ENCODE measurements at regions not wholly inside any gene's neighbourhood (a gene's known extent, or its start where the extent isn't known, plus 50 kb on each side); places are given as distances from the start of the nearest gene placed in this dataset.

- no peak overlapping the region for H3K4me3 ChIP-seq (ENCODE audit: extremely low read depth, insufficient read depth, low read length, poor library complexity, severe bottlenecking)
- H3K4me1 ChIP-seq (ENCODE audit: control insufficient read depth, insufficient read depth, low read length, poor library complexity, severe bottlenecking): no peaks in the 10 kb centered on the region
- H3K9me3 ChIP-seq (ENCODE audit: control insufficient read depth, low read length): no peaks in the 10 kb centered on the region
- H3K36me3 ChIP-seq (ENCODE audit: control insufficient read depth, insufficient read depth, low read length): no peaks in the 10 kb centered on the region
- H3K27ac ChIP-seq (ENCODE audit: low read depth, low read length, severe bottlenecking): no peak overlapping the region
- WGBS, 2 experiments (ENCODE audit: insufficient coverage in 2 of 2): 83 to 89% methylated on average over 2 to 7 of the region's 9 CpGs
Measured at GRCh38 chr10:10774416-10774815, 243.3 kb upstream of the CELF2 start.

- Histone ChIP-seq H3K9me3 (ENCODE audit: control insufficient read depth, low read length) (no peaks in the 10 kb centered on the region), H3K36me3 (ENCODE audit: control insufficient read depth, insufficient read depth, low read length) (no peaks in the 10 kb centered on the region), H3K27ac (ENCODE audit: low read depth, low read length, severe bottlenecking) (no peak overlapping the region), H3K4me3 (ENCODE audit: extremely low read depth, insufficient read depth, low read length, poor library complexity, severe bottlenecking) (no peak overlapping the region), H3K4me1 (ENCODE audit: control insufficient read depth, insufficient read depth, low read length, poor library complexity, severe bottlenecking) (no peaks in the 10 kb centered on the region)
- WGBS, 2 experiments (ENCODE audit: insufficient coverage in 2 of 2): 92 to 93% methylated on average over 3 to 9 of the region's 9 CpGs
Measured at GRCh38 chr10:10776363-10776762, 241.3 kb upstream of the CELF2 start.

- whole genome bisulfite sequencing, 2 experiments (ENCODE audit: insufficient coverage in 2 of 2): 95% methylated on average over 5 of the region's 5 CpGs
- H3K9me3 ChIP-seq (ENCODE audit: control insufficient read depth, low read length): no peaks in the 10 kb centered on the region
- no peaks in the 10 kb centered on the region for H3K36me3 ChIP-seq (ENCODE audit: control insufficient read depth, insufficient read depth, low read length)
- no peaks in the 10 kb centered on the region for H3K4me1 ChIP-seq (ENCODE audit: control insufficient read depth, insufficient read depth, low read length, poor library complexity, severe bottlenecking)
- H3K4me3 ChIP-seq (ENCODE audit: extremely low read depth, insufficient read depth, low read length, poor library complexity, severe bottlenecking): no peak overlapping the region
- no peak overlapping the region for H3K27ac ChIP-seq (ENCODE audit: low read depth, low read length, severe bottlenecking)
Measured at GRCh38 chr10:10777279-10777678, 240.4 kb upstream of the CELF2 start.

GRCh38 chr10:10777723-10778122 lies 239.9 kb upstream of the CELF2 start:
- 93 to 95% methylated on average over 4 to 5 of the region's 5 CpGs for WGBS, 2 experiments (ENCODE audit: insufficient coverage in 2 of 2)
- no peaks in the 10 kb centered on the region for H3K36me3 ChIP-seq (ENCODE audit: control insufficient read depth, insufficient read depth, low read length)

GRCh38 chr10:10778959-10779358 lies 238.7 kb upstream of the CELF2 start:
- no peak overlapping the region for H3K4me3 ChIP-seq (ENCODE audit: extremely low read depth, insufficient read depth, low read length, poor library complexity, severe bottlenecking)
- H3K4me1 ChIP-seq (ENCODE audit: control insufficient read depth, insufficient read depth, low read length, poor library complexity, severe bottlenecking): no peaks in the 10 kb centered on the region
- no peaks in the 10 kb centered on the region for H3K9me3 ChIP-seq (ENCODE audit: control insufficient read depth, low read length)
- no peak overlapping the region for H3K27ac ChIP-seq (ENCODE audit: low read depth, low read length, severe bottlenecking)
- peaks cover 2% of the 10 kb centered on the region for H3K36me3 ChIP-seq (ENCODE audit: control insufficient read depth, insufficient read depth, low read length)
- 50 to 77% methylated on average over 2 of the region's 2 CpGs for WGBS, 2 experiments (ENCODE audit: insufficient coverage in 2 of 2)

More at GRCh38 chr10:10777723-10778122, 239.9 kb upstream of the CELF2 start:
- Histone ChIP-seq H3K9me3 (ENCODE audit: control insufficient read depth, low read length) (no peaks in the 10 kb centered on the region), H3K27ac (ENCODE audit: low read depth, low read length, severe bottlenecking) (no peak overlapping the region), H3K4me1 (ENCODE audit: control insufficient read depth, insufficient read depth, low read length, poor library complexity, severe bottlenecking) (no peaks in the 10 kb centered on the region), H3K4me3 (ENCODE audit: extremely low read depth, insufficient read depth, low read length, poor library complexity, severe bottlenecking) (no peak overlapping the region)

DNA sequence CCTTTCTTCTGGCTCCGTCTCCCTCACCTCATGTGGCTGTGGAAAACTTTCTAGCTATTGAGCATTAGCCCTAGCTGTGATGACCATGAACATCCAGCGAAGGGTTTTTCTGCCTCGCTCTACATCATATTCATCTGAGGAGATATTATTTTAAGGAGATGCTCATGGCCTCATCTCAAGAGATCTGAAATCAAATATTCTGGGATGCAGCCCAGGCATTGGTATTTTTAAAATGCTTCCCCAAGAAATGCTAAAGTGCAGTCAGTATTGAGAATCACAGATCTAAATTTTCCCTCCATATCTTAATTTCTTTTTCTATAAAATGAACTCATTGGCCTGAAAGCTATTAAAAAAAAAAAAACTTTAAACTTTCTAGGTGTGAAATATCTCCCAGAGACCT lies 238.2 kb upstream of the CELF2 start:
- WGBS, 2 experiments (ENCODE audit: insufficient coverage in 2 of 2): 93% methylated on average over 3 of the region's 3 CpGs; no CpG with 5 or more reads in 1 of the 2 experiments
- no peaks in the 10 kb centered on the region for H3K4me1 ChIP-seq (ENCODE audit: control insufficient read depth, insufficient read depth, low read length, poor library complexity, severe bottlenecking)
- peaks cover 4% of the 10 kb centered on the region for H3K9me3 ChIP-seq (ENCODE audit: control insufficient read depth, low read length)
- H3K4me3 ChIP-seq (ENCODE audit: extremely low read depth, insufficient read depth, low read length, poor library complexity, severe bottlenecking): no peak overlapping the region
- no peak overlapping the region for H3K27ac ChIP-seq (ENCODE audit: low read depth, low read length, severe bottlenecking)
- H3K36me3 ChIP-seq (ENCODE audit: control insufficient read depth, insufficient read depth, low read length): peaks cover 7% of the 10 kb centered on the region

- peaks cover 9% of the 10 kb centered on the region for H3K36me3 ChIP-seq (ENCODE audit: control insufficient read depth, insufficient read depth, low read length)
- no CpG with 5 or more reads among the region's 3 CpGs for WGBS, 2 experiments (ENCODE audit: insufficient coverage in 2 of 2)
Measured at GRCh38 chr10:10780746-10781145, 236.9 kb upstream of the CELF2 start.

DNA sequence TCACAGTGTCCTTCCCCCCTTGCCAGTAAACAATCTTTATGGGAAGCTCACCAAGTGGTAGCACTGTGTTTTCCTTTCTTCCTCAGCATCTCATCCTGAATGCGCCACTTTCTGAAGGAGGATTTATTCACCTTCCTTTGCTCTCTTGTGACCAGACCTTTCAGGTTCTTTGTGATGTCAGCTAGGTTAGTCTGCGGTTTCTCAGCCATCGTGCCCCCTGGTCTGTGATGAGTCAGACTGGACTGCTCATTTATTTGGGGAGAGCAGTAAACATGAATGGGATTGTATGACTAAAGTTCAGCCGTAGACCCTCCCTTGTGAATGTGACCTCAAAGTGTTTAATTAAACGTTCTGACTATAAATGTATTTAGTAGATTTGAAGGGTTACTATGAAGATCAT lies 235.1 kb upstream of the CELF2 start:
- WGBS, 2 experiments (ENCODE audit: insufficient coverage in 2 of 2): 90 to 100% methylated on average over 2 to 5 of the region's 5 CpGs
- no peak overlapping the region for H3K27ac ChIP-seq (ENCODE audit: low read depth, low read length, severe bottlenecking)
- no peaks in the 10 kb centered on the region for H3K4me1 ChIP-seq (ENCODE audit: control insufficient read depth, insufficient read depth, low read length, poor library complexity, severe bottlenecking)

More at GRCh38 chr10:10780746-10781145, 236.9 kb upstream of the CELF2 start:
- Histone ChIP-seq H3K27ac (ENCODE audit: low read depth, low read length, severe bottlenecking) (no peak overlapping the region), H3K4me1 (ENCODE audit: control insufficient read depth, insufficient read depth, low read length, poor library complexity, severe bottlenecking) (no peaks in the 10 kb centered on the region), H3K4me3 (ENCODE audit: extremely low read depth, insufficient read depth, low read length, poor library complexity, severe bottlenecking) (no peak overlapping the region), H3K9me3 (ENCODE audit: control insufficient read depth, low read length) (peaks cover 6% of the 10 kb centered on the region)

DNA sequence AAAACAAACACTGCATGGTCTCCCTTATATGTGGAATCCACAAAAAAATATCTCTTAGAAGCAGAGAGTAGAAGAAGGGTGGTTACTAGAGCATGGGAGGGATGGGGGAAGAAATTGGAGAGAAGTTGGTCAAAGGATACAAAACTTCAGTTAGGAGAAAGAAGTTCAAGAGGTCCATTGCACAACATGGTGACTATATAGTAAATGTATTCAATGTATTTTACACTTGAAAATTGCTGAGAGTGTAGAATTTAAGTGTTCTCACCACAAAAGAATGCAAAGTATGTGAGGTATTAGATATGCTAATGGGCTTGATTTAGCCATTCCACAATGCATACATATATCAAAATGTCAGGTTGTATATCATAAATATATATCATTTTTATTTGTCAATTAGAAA lies 232.0 kb upstream of the CELF2 start:
- H3K27ac ChIP-seq (ENCODE audit: low read depth, low read length, severe bottlenecking): no peak overlapping the region
- H3K4me3 ChIP-seq (ENCODE audit: extremely low read depth, insufficient read depth, low read length, poor library complexity, severe bottlenecking): no peak overlapping the region
- H3K36me3 ChIP-seq (ENCODE audit: control insufficient read depth, insufficient read depth, low read length): peaks cover 9% of the 10 kb centered on the region
- peaks cover 6% of the 10 kb centered on the region for H3K9me3 ChIP-seq (ENCODE audit: control insufficient read depth, low read length)
- no peaks in the 10 kb centered on the region for H3K4me1 ChIP-seq (ENCODE audit: control insufficient read depth, insufficient read depth, low read length, poor library complexity, severe bottlenecking)

More for the DNA sequence above, 235.1 kb upstream of the CELF2 start:
- Histone ChIP-seq H3K36me3 (ENCODE audit: control insufficient read depth, insufficient read depth, low read length) (peaks cover 9% of the 10 kb centered on the region), H3K4me3 (ENCODE audit: extremely low read depth, insufficient read depth, low read length, poor library complexity, severe bottlenecking) (no peak overlapping the region), H3K9me3 (ENCODE audit: control insufficient read depth, low read length) (peaks cover 6% of the 10 kb centered on the region)

- Histone ChIP-seq H3K4me3 (ENCODE audit: extremely low read depth, insufficient read depth, low read length, poor library complexity, severe bottlenecking) (no peak overlapping the region), H3K27ac (ENCODE audit: low read depth, low read length, severe bottlenecking) (peak overlapping the region; percentile 2), H3K4me1 (ENCODE audit: control insufficient read depth, insufficient read depth, low read length, poor library complexity, severe bottlenecking) (no peaks in the 10 kb centered on the region), H3K9me3 (ENCODE audit: control insufficient read depth, low read length) (peaks cover 6% of the 10 kb centered on the region), H3K36me3 (ENCODE audit: control insufficient read depth, insufficient read depth, low read length) (peaks cover 9% of the 10 kb centered on the region)
- 83 to 93% methylated on average over 3 to 4 of the region's 7 CpGs for WGBS, 2 experiments (ENCODE audit: insufficient coverage in 2 of 2)
Measured at GRCh38 chr10:10786109-10787090, 231.3 kb upstream of the CELF2 start.

DNA sequence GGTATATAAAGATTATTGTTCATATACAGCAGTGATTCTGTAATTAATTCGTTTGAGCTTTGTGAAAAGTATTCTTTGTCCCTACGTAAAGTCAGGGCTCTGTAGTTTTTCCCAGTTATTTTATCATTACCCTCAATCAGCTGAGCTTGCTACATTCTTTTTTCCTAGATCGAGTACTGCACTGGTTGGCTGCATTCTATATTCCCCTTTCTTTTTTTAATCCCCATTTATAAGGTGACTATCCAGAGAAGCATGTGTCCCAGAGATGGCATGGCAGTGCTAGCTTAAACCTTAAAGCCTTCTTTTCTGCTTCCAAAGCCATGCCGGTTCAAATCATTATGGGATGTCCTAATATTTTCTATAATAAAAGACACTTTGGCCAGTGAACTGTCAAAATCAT lies 230.1 kb upstream of the CELF2 start:
- WGBS, 2 experiments (ENCODE audit: insufficient coverage in 2 of 2): 72 to 88% methylated on average over 2 of the region's 4 CpGs
- no peaks in the 10 kb centered on the region for H3K4me1 ChIP-seq (ENCODE audit: control insufficient read depth, insufficient read depth, low read length, poor library complexity, severe bottlenecking)
- no peak overlapping the region for H3K4me3 ChIP-seq (ENCODE audit: extremely low read depth, insufficient read depth, low read length, poor library complexity, severe bottlenecking)

More for the DNA sequence above, 230.1 kb upstream of the CELF2 start:
- Histone ChIP-seq H3K27ac (ENCODE audit: low read depth, low read length, severe bottlenecking) (no peak overlapping the region), H3K9me3 (ENCODE audit: control insufficient read depth, low read length) (peaks cover 6% of the 10 kb centered on the region), H3K36me3 (ENCODE audit: control insufficient read depth, insufficient read depth, low read length) (peaks cover 9% of the 10 kb centered on the region)
